NT2/D1 (cell line): ENCODE measurements at regions not wholly inside any gene's neighbourhood (a gene's known extent, or its start where the extent isn't known, plus 50 kb on each side); places are given as distances from the start of the nearest gene placed in this dataset.

Source experiments
- YY1 ChIP-seq: IDR thresholded peaks from 2 replicates; pipeline ENCODE4 v1.6.1; 2011; ENCODE audit not compliant: insufficient read length, insufficient read depth
- ZNF274 ChIP-seq: IDR thresholded peaks from 2 replicates; pipeline ENCODE4 v1.6.1; 2011; ENCODE audit warnings: mild to moderate bottlenecking, low read depth, low read length

GRCh38 chrX:122076241-122076640 lies 1028.8 kb downstream of the GLUD2 start:
- TF ChIP-seq YY1 (no peak), ZNF274 (no peak)
